ENCODE measurements at regions not wholly inside any gene's neighbourhood (a gene's known extent, or its start where the extent isn't known, plus 50 kb on each side); places are given as distances from the start of the nearest gene placed in this dataset.

GRCh38 chr11:86749821-86750401 is 50.4 kb upstream of the PRSS23 start:
- no peak for DNase-seq (ENCODE audit: extremely low spot score)
- ChIA-PET CTCF (interaction anchor here (1.2 to 1.8 kb wide), 2 partner anchors 9 to 30 kb away, joined by 3 to 5 read pairs; no protein-coding TSS in a partner anchor), POLR2A (no interaction called here)
- no peak for TF ChIP-seq CTCF (IDR thresholded peaks at IDR 0.05; ENCODE audit: control extremely low read depth, extremely low read depth, low read depth, missing control alignments)

GRCh38 chr11:86749376-86749775 is 51.0 kb upstream of the PRSS23 start:
- POLR2A ChIA-PET = no interaction called here
- no peak for TF ChIP-seq CTCF (IDR thresholded peaks at IDR 0.05; ENCODE audit: control extremely low read depth, extremely low read depth, low read depth, missing control alignments)
- CTCF ChIA-PET = interaction anchor here (1.2 to 2.5 kb wide), 2 partner anchors 12 to 30 kb away, joined by 3 to 7 read pairs; no protein-coding TSS in a partner anchor
- DNase-seq (ENCODE audit: extremely low spot score) = no peak

- POLR2A ChIA-PET = no interaction called here
- DNase-seq (ENCODE audit: extremely low spot score) = no peak
- CTCF ChIA-PET = interaction anchor here (0.7 to 2.5 kb wide), 2 partner anchors 13 to 51 kb away, joined by 3 to 7 read pairs; no protein-coding TSS in a partner anchor
- no peak for TF ChIP-seq CTCF (IDR thresholded peaks at IDR 0.05; ENCODE audit: control extremely low read depth, extremely low read depth, low read depth, missing control alignments)
Observed at GRCh38 chr11:86748296-86748695, 52.0 kb upstream of the PRSS23 start.

GRCh38 chr11:86747801-86748200 is 52.5 kb upstream of the PRSS23 start:
- CTCF ChIA-PET = interaction anchor here (0.8 to 2.5 kb wide), 2 partner anchors 13 to 140 kb away, joined by 3 to 7 read pairs; no protein-coding TSS in a partner anchor
- POLR2A ChIA-PET = no interaction called here

GRCh38 chr11:86746514-86746913 is 53.8 kb upstream of the PRSS23 start:
- DNase-seq (ENCODE audit: extremely low spot score) = no peak
- TF ChIP-seq CTCF (IDR thresholded peaks at IDR 0.05; ENCODE audit: control extremely low read depth, extremely low read depth, low read depth, missing control alignments) = no peak
- ChIA-PET POLR2A (no interaction called here), CTCF (no interaction called here)

More at GRCh38 chr11:86747801-86748200, 52.5 kb upstream of the PRSS23 start:
- no peak for TF ChIP-seq CTCF (IDR thresholded peaks at IDR 0.05; ENCODE audit: control extremely low read depth, extremely low read depth, low read depth, missing control alignments)
- DNase-seq (ENCODE audit: extremely low spot score) = no peak

GRCh38 chr11:86745571-86745970 is 54.8 kb upstream of the PRSS23 start:
- CTCF ChIA-PET = interaction anchor here (0.8 to 1.0 kb wide), 2 partner anchors 9 to 40 kb away, joined by 3 read pairs; no protein-coding TSS in a partner anchor
- POLR2A ChIA-PET = no interaction called here
- TF ChIP-seq CTCF (IDR thresholded peaks at IDR 0.05; ENCODE audit: control extremely low read depth, extremely low read depth, low read depth, missing control alignments) = no peak
- no peak for DNase-seq (ENCODE audit: extremely low spot score)
